Nephron (organoid): ENCODE measurements at regions not wholly inside any gene's neighbourhood (a gene's known extent, or its start where the extent isn't known, plus 50 kb on each side); places are given as distances from the start of the nearest gene placed in this dataset.

ENCODE experiments used
- H3K27ac Mint-ChIP-seq, 3 experiments: 2 replicates each; pipeline ENCODE4 v1.8.0; 2020; ENCODE audit warnings: mixed read lengths in 3 of 3, mild to moderate bottlenecking in 2 of 3, moderate library complexity in 1 of 3
- H3K27me3 Mint-ChIP-seq: 2 replicates; pipeline ENCODE4 v1.8.0; 2021; ENCODE audit warnings: low read depth, mild to moderate bottlenecking, moderate library complexity, mixed read lengths
- H3K36me3 Mint-ChIP-seq: 2 replicates; pipeline ENCODE4 v1.8.0; 2020; ENCODE audit warnings: low read depth, mixed read lengths
- H3K4me1 Mint-ChIP-seq: 2 replicates; pipeline ENCODE4 v1.8.0; 2020; ENCODE audit warnings: mixed read lengths
- H3K4me3 Mint-ChIP-seq, 3 experiments: 2 replicates each; pipeline ENCODE4 v1.8.0; 2020; ENCODE audit warnings: mild to moderate bottlenecking in 3 of 3, mixed read lengths in 3 of 3, moderate library complexity in 2 of 3
- H3K9me3 Mint-ChIP-seq: 2 replicates; pipeline ENCODE4 v1.8.0; 2020; ENCODE audit warnings: mixed read lengths
- CTCF ChIP-seq, 3 experiments: fragments of 200-600 bp; sonication (generic); IDR thresholded peaks; one replicate each; pipeline ENCODE4 v1.5.0; 2021; ENCODE audit warnings: antibody characterized with exemption in 3 of 3; ENCODE audit not compliant: unreplicated experiment in 3 of 3

- TF ChIP-seq CTCF (IDR thresholded peaks at IDR 0.05; ENCODE audit: unreplicated experiment in 3 of 3) = no peak
- Mint-ChIP-seq H3K36me3 (no peaks in the 10 kb centered on the region), H3K27me3 (no peaks in the 10 kb centered on the region), H3K4me3 (no peak overlapping the region), H3K4me1 (no peaks in the 10 kb centered on the region), H3K9me3 (no peaks in the 10 kb centered on the region), H3K27ac (no peak overlapping the region)
These were observed 707.6 kb upstream of the MDGA2 start for GRCh38 chr14:48382961-48383360.

GRCh38 chr14:48378541-48378940 is 703.1 kb upstream of the MDGA2 start:
- Mint-ChIP-seq H3K4me1 (peaks cover 6% of the 10 kb centered on the region), H3K27ac (no peak overlapping the region), H3K9me3 (no peaks in the 10 kb centered on the region), H3K4me3 (no peak overlapping the region), H3K36me3 (no peaks in the 10 kb centered on the region), H3K27me3 (no peaks in the 10 kb centered on the region)
- no peak for TF ChIP-seq CTCF (IDR thresholded peaks at IDR 0.05; ENCODE audit: unreplicated experiment in 3 of 3)

GRCh38 chr14:48373981-48374380 is 698.6 kb upstream of the MDGA2 start:
- peaks cover 6% of the 10 kb centered on the region for H3K4me1 Mint-ChIP-seq
- no peak for TF ChIP-seq CTCF (IDR thresholded peaks at IDR 0.05; ENCODE audit: unreplicated experiment in 3 of 3)
- H3K4me3 Mint-ChIP-seq = no peak overlapping the region
- no peaks in the 10 kb centered on the region for H3K36me3 Mint-ChIP-seq
- no peaks in the 10 kb centered on the region for H3K27me3 Mint-ChIP-seq
- peaks cover 6% of the 10 kb centered on the region for H3K9me3 Mint-ChIP-seq
- H3K27ac Mint-ChIP-seq = peak overlapping the region in 1 of 3 experiments; percentile 19

DNA sequence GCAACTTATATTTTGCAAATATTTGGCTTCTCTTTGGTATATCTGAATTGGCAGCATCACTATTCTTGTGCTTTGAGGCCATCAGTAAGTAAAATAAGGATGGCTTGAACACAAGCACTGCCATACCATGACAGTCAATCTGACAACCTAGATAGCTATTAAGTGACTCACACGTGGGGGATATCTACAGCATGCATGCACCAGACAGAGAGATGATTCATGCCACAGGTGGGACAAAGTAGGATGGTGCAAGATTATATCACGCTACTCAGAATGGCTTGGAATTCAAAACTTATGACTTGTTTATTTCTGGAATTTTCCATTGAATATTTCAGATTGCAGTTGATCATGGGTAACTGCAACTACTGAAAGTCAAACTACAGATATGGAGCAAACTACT is 675.6 kb upstream of the MDGA2 start:
- Mint-ChIP-seq H3K4me1 (no peaks in the 10 kb centered on the region), H3K9me3 (no peaks in the 10 kb centered on the region), H3K27me3 (no peaks in the 10 kb centered on the region), H3K4me3 (no peak overlapping the region), H3K36me3 (no peaks in the 10 kb centered on the region), H3K27ac (no peak overlapping the region)
- TF ChIP-seq CTCF (IDR thresholded peaks at IDR 0.05; ENCODE audit: unreplicated experiment in 3 of 3) = no peak

DNA sequence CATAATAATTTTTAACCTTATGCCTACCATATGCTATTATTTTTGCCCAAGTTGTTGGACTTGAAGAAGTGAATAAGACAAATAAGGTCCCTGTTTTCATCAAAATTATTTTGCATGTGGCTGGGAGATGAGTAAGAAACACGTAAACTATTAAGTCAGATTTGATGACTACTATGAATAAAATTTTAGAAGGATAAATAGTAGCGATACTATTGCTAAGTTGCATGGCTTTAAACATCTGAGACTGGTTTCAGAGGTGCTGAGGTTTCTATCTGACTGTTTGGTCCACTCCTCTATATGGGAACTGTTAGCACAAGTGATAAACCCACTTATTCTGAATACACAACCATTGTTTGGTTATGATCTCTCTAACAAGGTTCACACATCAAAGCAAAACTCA is 674.3 kb upstream of the MDGA2 start:
- Mint-ChIP-seq H3K4me1 (no peaks in the 10 kb centered on the region), H3K4me3 (no peak overlapping the region), H3K36me3 (no peaks in the 10 kb centered on the region), H3K27ac (no peak overlapping the region), H3K9me3 (no peaks in the 10 kb centered on the region), H3K27me3 (no peaks in the 10 kb centered on the region)
- no peak for TF ChIP-seq CTCF (IDR thresholded peaks at IDR 0.05; ENCODE audit: unreplicated experiment in 3 of 3)

GRCh38 chr14:48341069-48341468 is 665.7 kb upstream of the MDGA2 start:
- H3K9me3 Mint-ChIP-seq = peaks cover 16% of the 10 kb centered on the region
- TF ChIP-seq CTCF (IDR thresholded peaks at IDR 0.05; ENCODE audit: unreplicated experiment in 3 of 3) = no peak
- H3K27ac Mint-ChIP-seq = no peak overlapping the region
- no peak overlapping the region for H3K4me3 Mint-ChIP-seq
- no peaks in the 10 kb centered on the region for H3K4me1 Mint-ChIP-seq
- H3K27me3 Mint-ChIP-seq = no peaks in the 10 kb centered on the region
- H3K36me3 Mint-ChIP-seq = no peaks in the 10 kb centered on the region
